IMR-90 (cell line): ENCODE measurements at regions not wholly inside any gene's neighbourhood (a gene's known extent, or its start where the extent isn't known, plus 50 kb on each side); places are given as distances from the start of the nearest gene placed in this dataset.

Experiments used
- BHLHE40 ChIP-seq: fragments of 150-350 bp; IDR thresholded peaks from 2 replicates; pipeline ENCODE4 v1.6.1; 2016; ENCODE audit warnings: mild to moderate bottlenecking, low read depth, low read length
- CEBPB ChIP-seq: IDR thresholded peaks from 2 replicates; pipeline ENCODE4 v1.6.1; 2012; ENCODE audit warnings: low read depth, low read length, improper control_type of control experiment
- FOS ChIP-seq: fragments of 150-350 bp; IDR thresholded peaks from 2 replicates; pipeline ENCODE4 v1.6.1; 2016; ENCODE audit warnings: low read depth, low read length
- MAZ ChIP-seq: IDR thresholded peaks from 2 replicates; pipeline ENCODE4 v1.6.1; 2012; ENCODE audit warnings: low read depth, mild to moderate bottlenecking, low read length, improper control_type of control experiment, moderate library complexity, borderline replicate concordance
- MXI1 ChIP-seq: IDR thresholded peaks from 2 replicates; pipeline ENCODE4 v1.6.1; 2012; ENCODE audit warnings: low read depth, mild to moderate bottlenecking, low read length, moderate library complexity, borderline replicate concordance
- NFE2L2 ChIP-seq: fragments of 150-350 bp; IDR thresholded peaks from 2 replicates; pipeline ENCODE4 v1.6.1; 2016; ENCODE audit warnings: low read depth, mild to moderate bottlenecking, low read length
- POLR2A ChIP-seq: IDR thresholded peaks from 2 replicates; pipeline ENCODE4 v1.6.1; 2012; ENCODE audit warnings: mild to moderate bottlenecking, low read depth, low read length
- RAD21 ChIP-seq: IDR thresholded peaks from 2 replicates; pipeline ENCODE4 v1.6.1; 2012; ENCODE audit warnings: low read length, improper control_type of control experiment
- RCOR1 ChIP-seq: IDR thresholded peaks from 2 replicates; pipeline ENCODE4 v1.6.1; 2012; ENCODE audit warnings: mild to moderate bottlenecking, low read length, improper control_type of control experiment; ENCODE audit not compliant: insufficient replicate concordance
- RFX5 ChIP-seq: IDR thresholded peaks from 2 replicates; pipeline ENCODE4 v1.8.0; 2012; ENCODE audit warnings: low read depth, mild to moderate bottlenecking, low read length, moderate library complexity
- SMC3 ChIP-seq: fragments of 150-350 bp; IDR thresholded peaks from 2 replicates; pipeline ENCODE4 v1.6.1; 2016; ENCODE audit warnings: low read depth, mild to moderate bottlenecking, antibody characterized with exemption, low read length, moderate library complexity
- TF ChIP-seq, protein P1 (sequence below): conservative IDR thresholded peaks from 2 replicates; pipeline ENCODE4 v1.5.1; 2012; ENCODE audit warnings: mild to moderate bottlenecking, low read depth, low read length, improper control_type of control experiment
- TF ChIP-seq, protein P2 (sequence below): fragments of 150-350 bp; IDR thresholded peaks from 2 replicates; pipeline ENCODE4 v1.6.1; 2017; ENCODE audit warnings: mild to moderate bottlenecking, antibody characterized with exemption, low read length, low read depth
- TF ChIP-seq, protein P3 (sequence below): fragments of 150-350 bp; IDR thresholded peaks from 2 replicates; pipeline ENCODE4 v1.6.1; 2016; ENCODE audit warnings: low read depth, mild to moderate bottlenecking, low read length, moderate library complexity, borderline replicate concordance

DNA sequence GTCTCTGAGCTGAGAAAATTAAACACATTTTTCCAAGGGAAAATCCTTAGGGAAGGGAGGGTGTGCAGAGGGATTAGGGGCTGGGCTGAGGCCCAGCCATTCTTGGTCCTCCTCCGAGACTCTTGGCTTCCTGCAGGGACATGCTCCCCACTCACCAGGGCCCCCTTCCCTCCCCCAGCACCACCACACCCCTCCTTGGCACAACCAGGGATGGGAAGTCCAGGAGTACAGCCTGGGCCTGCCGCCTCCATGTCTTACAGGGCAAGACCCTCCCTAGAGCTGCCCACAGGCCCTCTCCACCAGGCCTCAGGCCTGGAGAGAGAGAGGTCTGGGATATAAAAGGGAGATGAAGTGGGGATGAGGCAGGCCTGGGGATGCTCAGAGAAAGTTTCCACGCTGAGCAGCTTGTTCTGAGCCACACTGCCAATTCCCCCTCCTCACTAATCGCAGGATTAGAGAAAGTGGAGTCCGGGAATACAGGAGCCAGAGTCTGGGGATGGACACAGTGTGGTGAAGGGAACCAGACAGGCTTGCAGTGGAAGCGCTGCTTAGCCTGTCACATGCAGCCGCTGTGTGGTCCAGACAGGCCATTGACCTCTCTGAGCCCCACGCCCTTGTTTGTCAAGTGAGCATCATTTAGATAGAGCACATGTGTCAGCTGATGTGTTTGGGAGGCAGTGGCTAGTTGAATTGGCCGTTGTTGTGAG lies 105.5 kb downstream of the MRPL14 start:
- TF ChIP-seq NFE2L2 (no peak), MXI1 (no peak), RCOR1 (no peak), FOS (no peak), POLR2A (no peak), SMC3 (no peak), RFX5 (no peak), BHLHE40 (no peak), MAZ (no peak), CEBPB (no peak), RAD21 (no peak)
- TF ChIP-seq, protein P1, sequence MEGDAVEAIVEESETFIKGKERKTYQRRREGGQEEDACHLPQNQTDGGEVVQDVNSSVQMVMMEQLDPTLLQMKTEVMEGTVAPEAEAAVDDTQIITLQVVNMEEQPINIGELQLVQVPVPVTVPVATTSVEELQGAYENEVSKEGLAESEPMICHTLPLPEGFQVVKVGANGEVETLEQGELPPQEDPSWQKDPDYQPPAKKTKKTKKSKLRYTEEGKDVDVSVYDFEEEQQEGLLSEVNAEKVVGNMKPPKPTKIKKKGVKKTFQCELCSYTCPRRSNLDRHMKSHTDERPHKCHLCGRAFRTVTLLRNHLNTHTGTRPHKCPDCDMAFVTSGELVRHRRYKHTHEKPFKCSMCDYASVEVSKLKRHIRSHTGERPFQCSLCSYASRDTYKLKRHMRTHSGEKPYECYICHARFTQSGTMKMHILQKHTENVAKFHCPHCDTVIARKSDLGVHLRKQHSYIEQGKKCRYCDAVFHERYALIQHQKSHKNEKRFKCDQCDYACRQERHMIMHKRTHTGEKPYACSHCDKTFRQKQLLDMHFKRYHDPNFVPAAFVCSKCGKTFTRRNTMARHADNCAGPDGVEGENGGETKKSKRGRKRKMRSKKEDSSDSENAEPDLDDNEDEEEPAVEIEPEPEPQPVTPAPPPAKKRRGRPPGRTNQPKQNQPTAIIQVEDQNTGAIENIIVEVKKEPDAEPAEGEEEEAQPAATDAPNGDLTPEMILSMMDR = no peak
- TF ChIP-seq, protein P2, sequence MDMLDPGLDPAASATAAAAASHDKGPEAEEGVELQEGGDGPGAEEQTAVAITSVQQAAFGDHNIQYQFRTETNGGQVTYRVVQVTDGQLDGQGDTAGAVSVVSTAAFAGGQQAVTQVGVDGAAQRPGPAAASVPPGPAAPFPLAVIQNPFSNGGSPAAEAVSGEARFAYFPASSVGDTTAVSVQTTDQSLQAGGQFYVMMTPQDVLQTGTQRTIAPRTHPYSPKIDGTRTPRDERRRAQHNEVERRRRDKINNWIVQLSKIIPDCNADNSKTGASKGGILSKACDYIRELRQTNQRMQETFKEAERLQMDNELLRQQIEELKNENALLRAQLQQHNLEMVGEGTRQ = no peak
- TF ChIP-seq, protein P3, sequence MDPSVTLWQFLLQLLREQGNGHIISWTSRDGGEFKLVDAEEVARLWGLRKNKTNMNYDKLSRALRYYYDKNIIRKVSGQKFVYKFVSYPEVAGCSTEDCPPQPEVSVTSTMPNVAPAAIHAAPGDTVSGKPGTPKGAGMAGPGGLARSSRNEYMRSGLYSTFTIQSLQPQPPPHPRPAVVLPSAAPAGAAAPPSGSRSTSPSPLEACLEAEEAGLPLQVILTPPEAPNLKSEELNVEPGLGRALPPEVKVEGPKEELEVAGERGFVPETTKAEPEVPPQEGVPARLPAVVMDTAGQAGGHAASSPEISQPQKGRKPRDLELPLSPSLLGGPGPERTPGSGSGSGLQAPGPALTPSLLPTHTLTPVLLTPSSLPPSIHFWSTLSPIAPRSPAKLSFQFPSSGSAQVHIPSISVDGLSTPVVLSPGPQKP = no peak
